OCI-LY7 (cell line): ENCODE measurements at regions not wholly inside any gene's neighbourhood (a gene's known extent, or its start where the extent isn't known, plus 50 kb on each side); places are given as distances from the start of the nearest gene placed in this dataset.
A peak's percentile ranks its signal among the peaks of the same experiment; 100 is the strongest.

Experiments
- BruUV-seq: library from RNA; stranded (reverse); fragments of 400-500 nt; replicated peaks from 2 replicates; lab custom pipeline; 2021; lab: Mats Ljungman, UMichigan
- CTCF ChIA-PET: fragments of 300-600 bp; sonication (Branson Sonifier 250); formaldehyde crosslinking; loops from one replicate; lab custom pipeline; 2022; ENCODE audit warnings: antibody characterized with exemption; ENCODE audit not compliant: unreplicated experiment; lab: Charles Lee
- POLR2A ChIA-PET: fragments of 300-600 bp; sonication (Branson Sonifier 250); formaldehyde crosslinking; loops from one replicate; lab custom pipeline; 2022; ENCODE audit warnings: antibody characterized with exemption; lab: Charles Lee
- DNase-seq: peaks from one replicate; pipeline ENCODE4 v3.0.0-alpha.2; 2015; ENCODE audit warnings: low spot score
- H2AFZ ChIP-seq: fragments of 200-600 bp; sonication (generic), shearing (Covaris generic); 2 replicates; pipeline ENCODE4 v1.6.1; 2014; ENCODE audit warnings: mild to moderate bottlenecking, antibody characterized with exemption, low read length, moderate library complexity
- H3K27ac ChIP-seq: fragments of 200-600 bp; sonication (generic); 2 replicates; pipeline ENCODE4 v1.5.1; 2014; ENCODE audit warnings: mixed run types, low read depth, mild to moderate bottlenecking, moderate library complexity, low read length, inconsistent platforms; ENCODE audit not compliant: poor library complexity, severe bottlenecking
- H3K36me3 ChIP-seq: fragments of 200-600 bp; sonication (generic); 2 replicates; pipeline ENCODE4 v1.6.1; 2014; ENCODE audit warnings: mild to moderate bottlenecking, antibody characterized with exemption, low read length, moderate library complexity, mixed read lengths; ENCODE audit not compliant: insufficient read depth
- H3K4me1 ChIP-seq: fragments of 200-600 bp; sonication (generic); 2 replicates; pipeline ENCODE4 v1.5.1; 2014; ENCODE audit warnings: mild to moderate bottlenecking, low read length; ENCODE audit not compliant: insufficient read depth, poor library complexity, severe bottlenecking
- H3K4me2 ChIP-seq: fragments of 200-600 bp; sonication (generic); 2 replicates; pipeline ENCODE4 v1.6.1; 2014; ENCODE audit warnings: mild to moderate bottlenecking, low read length
- H3K4me3 ChIP-seq: fragments of 200-600 bp; sonication (generic); 2 replicates; pipeline ENCODE4 v1.5.1; 2014; ENCODE audit warnings: mild to moderate bottlenecking, low read depth, low read length; ENCODE audit not compliant: poor library complexity, severe bottlenecking
- H3K79me2 ChIP-seq: fragments of 200-600 bp; sonication (generic); 2 replicates; pipeline ENCODE4 v1.6.1; 2016; ENCODE audit warnings: low read depth, mild to moderate bottlenecking, low read length, moderate library complexity, mixed read lengths; ENCODE audit not compliant: insufficient read depth
- H3K9me2 ChIP-seq: fragments of 200-600 bp; sonication (generic); 2 replicates; pipeline ENCODE4 v1.6.1; 2016; ENCODE audit warnings: mild to moderate bottlenecking, low read length, mixed read lengths; ENCODE audit not compliant: insufficient read depth
- H3K9me3 ChIP-seq: fragments of 200-600 bp; sonication (generic); 2 replicates; pipeline ENCODE4 v1.6.1; 2014; ENCODE audit warnings: mild to moderate bottlenecking, mixed run types, low read length, mixed read lengths
- H4K20me1 ChIP-seq: fragments of 200-600 bp; sonication (generic); 2 replicates; pipeline ENCODE4 v1.6.1; 2014; ENCODE audit warnings: mild to moderate bottlenecking, antibody characterized with exemption, low read length, moderate library complexity, mixed read lengths; ENCODE audit not compliant: insufficient read depth
- CTCF ChIP-seq: fragments of 200-600 bp; sonication (generic); conservative IDR thresholded peaks from 2 replicates; pipeline ENCODE4 v1.5.1; 2014; ENCODE audit warnings: mild to moderate bottlenecking, antibody characterized with exemption, low read length, moderate library complexity, mixed read lengths
- EZH2phosphoT487 ChIP-seq: fragments of 200-600 bp; sonication (generic); IDR thresholded peaks from 2 replicates; pipeline ENCODE4 v1.6.1; 2018; ENCODE audit warnings: low read depth, borderline replicate concordance, mild to moderate bottlenecking, mixed run types, antibody characterized with exemption, low read length, moderate library complexity, mixed read lengths
- intact Hi-C: fragments of 100-400 bp; cut with micrococcal nuclease; formaldehyde crosslinking; loops from one replicate; pipeline ENCODE4 v1.10.0; 2022; ENCODE audit not compliant: unreplicated experiment

DNA sequence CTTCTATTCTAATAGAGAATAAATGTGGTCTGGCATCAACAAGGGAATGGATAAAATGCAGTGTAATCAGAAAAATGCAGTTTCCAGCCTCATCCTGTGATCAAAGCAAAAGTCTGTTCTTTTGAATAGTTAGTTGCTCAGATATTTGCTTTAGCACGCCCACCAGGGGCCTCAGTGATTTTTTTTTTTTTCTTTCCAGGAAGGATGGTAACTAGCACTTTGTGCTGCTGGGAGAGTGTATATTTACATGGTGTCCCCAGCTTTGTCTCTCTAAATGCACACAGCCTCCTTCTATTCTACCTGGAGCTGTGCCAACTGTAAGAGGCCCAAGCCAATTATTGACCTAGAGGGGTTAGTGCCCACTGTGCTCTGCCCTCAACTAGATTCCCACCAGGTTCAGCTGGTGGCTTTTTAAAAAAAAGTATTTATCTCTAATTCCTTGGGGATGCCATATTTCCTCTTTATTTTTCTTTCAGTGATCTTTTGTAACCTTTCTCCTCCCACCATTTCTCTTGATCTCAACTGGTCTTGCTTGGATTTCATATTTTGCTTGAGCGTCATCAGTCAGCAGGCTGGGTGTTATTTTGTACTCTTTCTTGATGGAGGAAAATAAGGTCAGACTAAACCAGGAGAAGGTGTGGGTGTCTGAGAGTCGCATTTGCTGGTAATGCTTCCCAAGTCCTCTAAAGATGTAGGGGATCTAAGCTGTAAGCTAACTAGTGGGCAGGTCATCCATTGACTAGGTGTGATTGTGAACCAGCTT lies 193.0 kb upstream of the C9orf72 start:
- H2AFZ ChIP-seq: no peak overlapping the region
- CTCF ChIA-PET: no interaction called here
- no peaks in the 10 kb centered on the region for H3K9me3 ChIP-seq
- no peaks in the 10 kb centered on the region for H3K4me1 ChIP-seq
- no peak for DNase-seq
- H3K4me3 ChIP-seq: no peak overlapping the region
- no peak for TF ChIP-seq EZH2phosphoT487
- TF ChIP-seq CTCF: no peak
- H3K36me3 ChIP-seq: no peaks in the 10 kb centered on the region
- peaks cover 4% of the 10 kb centered on the region; the same call in 1 of the 2 replicates for H3K9me2 ChIP-seq
- no peaks in the 10 kb centered on the region for H3K79me2 ChIP-seq
- BruUV-seq: no TSS peak
- intact Hi-C loops: no loop called here
- POLR2A ChIA-PET: interaction anchor here (0.6 to 0.7 kb wide), 3 partner anchors 8 to 858 kb away, joined by 3 to 4 read pairs (median 3); no protein-coding TSS in a partner anchor
- H4K20me1 ChIP-seq: no peaks in the 10 kb centered on the region
- no peak overlapping the region for H3K4me2 ChIP-seq
- no peak overlapping the region for H3K27ac ChIP-seq

DNA sequence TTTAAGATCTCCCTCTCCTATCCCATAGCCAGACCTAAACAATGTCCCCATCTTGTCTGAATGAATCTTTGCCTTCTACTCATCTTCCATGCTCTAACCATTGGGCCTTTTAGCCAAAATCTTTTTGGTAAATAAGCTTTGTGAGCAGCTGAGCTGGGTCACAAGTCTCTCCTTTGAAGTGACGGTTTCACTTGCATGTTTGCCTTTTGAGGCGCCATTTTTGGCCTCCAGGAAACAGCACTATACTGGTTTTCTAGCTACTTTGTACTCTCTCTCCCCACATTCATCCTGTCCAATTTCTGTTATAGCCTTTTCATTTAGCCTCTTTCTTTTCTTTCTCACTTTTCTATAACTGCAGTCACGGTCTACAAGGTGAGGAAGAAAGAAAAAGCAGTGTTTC lies 195.5 kb upstream of the C9orf72 start:
- Histone ChIP-seq H3K4me1 (no peaks in the 10 kb centered on the region), H3K9me2 (peaks cover 4% of the 10 kb centered on the region; the same call in 1 of the 2 replicates), H3K36me3 (no peaks in the 10 kb centered on the region), H3K27ac (no peak overlapping the region), H3K4me3 (no peak overlapping the region), H3K79me2 (no peaks in the 10 kb centered on the region), H3K9me3 (no peaks in the 10 kb centered on the region), H3K4me2 (no peak overlapping the region), H4K20me1 (no peaks in the 10 kb centered on the region), H2AFZ (no peak overlapping the region)
- intact Hi-C loops: no loop called here
- CTCF ChIA-PET: no interaction called here
- BruUV-seq: no TSS peak
- POLR2A ChIA-PET: interaction anchor here (1.2 kb wide), 1 partner anchor 18 kb away, joined by 3 read pairs; no protein-coding TSS in a partner anchor
- peak; percentile 1 for DNase-seq
- TF ChIP-seq CTCF (no peak), EZH2phosphoT487 (no peak)

DNA sequence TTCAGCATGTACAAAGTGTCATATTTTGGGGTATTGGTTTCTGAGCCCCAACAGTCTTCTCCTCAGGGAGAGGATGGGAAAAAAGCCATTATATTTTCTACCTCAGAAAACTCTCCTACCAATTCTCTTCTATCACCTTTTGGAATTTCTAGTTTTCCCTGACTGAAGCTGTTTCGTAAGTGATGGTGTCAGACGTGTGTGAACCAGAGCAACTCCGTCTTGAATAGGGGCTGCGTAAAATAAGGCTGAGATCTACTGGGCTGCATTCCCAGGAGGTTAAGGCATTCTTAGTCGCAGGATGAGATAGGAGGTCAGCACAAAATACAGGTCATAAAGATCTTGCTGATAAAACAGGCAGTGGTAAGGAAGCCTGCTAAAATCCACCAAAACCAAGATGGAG lies 197.3 kb upstream of the C9orf72 start:
- ChIA-PET CTCF (no interaction called here), POLR2A (no interaction called here)
- H3K4me1 ChIP-seq: no peaks in the 10 kb centered on the region
- TF ChIP-seq CTCF (no peak), EZH2phosphoT487 (no peak)
- DNase-seq: no peak
- no peaks in the 10 kb centered on the region for H3K9me3 ChIP-seq
- H3K27ac ChIP-seq: no peak overlapping the region
- H3K9me2 ChIP-seq: peaks cover 4% of the 10 kb centered on the region; the same call in 1 of the 2 replicates
- no peak overlapping the region for H2AFZ ChIP-seq
- no peaks in the 10 kb centered on the region for H4K20me1 ChIP-seq
- no peaks in the 10 kb centered on the region for H3K36me3 ChIP-seq
- no peaks in the 10 kb centered on the region for H3K79me2 ChIP-seq
- intact Hi-C loops: no loop called here
- BruUV-seq: no TSS peak
- H3K4me2 ChIP-seq: no peak overlapping the region
- H3K4me3 ChIP-seq: no peak overlapping the region
